Endothelial cell of umbilical vein (primary cell): ENCODE measurements at regions not wholly inside any gene's neighbourhood (a gene's known extent, or its start where the extent isn't known, plus 50 kb on each side); places are given as distances from the start of the nearest gene placed in this dataset.

Experiments used
- BruUV-seq: library from RNA; stranded (reverse); fragments of 400-500 nt; replicated peaks from 2 replicates; lab custom pipeline; 2021; lab: Mats Ljungman, UMichigan
- CTCF ChIA-PET: fragments of 300-600, 350-600 bp; sonication (Branson Sonifier 250); formaldehyde crosslinking; loops from one replicate; lab custom pipeline; 2021; ENCODE audit warnings: antibody characterized with exemption, inconsistent platforms; lab: Charles Lee
- POLR2A ChIA-PET: fragments of 300-600, 350-600 bp; sonication (Branson Sonifier 250); formaldehyde crosslinking; loops from one replicate; lab custom pipeline; 2021; ENCODE audit warnings: antibody characterized with exemption, inconsistent platforms; lab: Charles Lee
- DNase-seq: peaks from one replicate; pipeline ENCODE4 v3.0.0-alpha.2; 2011; ENCODE audit warnings: low read depth, low spot score
- FAIRE-seq: peaks from 2 replicates; lab custom pipeline; 2011; peaks lifted over from hg19 to GRCh38; lab: Jason Lieb, UNC
- H2AFZ ChIP-seq: 2 replicates; pipeline ENCODE4 v1.6.0; 2012; ENCODE audit warnings: low read depth, low read length, control low read depth, inconsistent platforms
- H3K27ac ChIP-seq: 2 replicates; pipeline ENCODE4 v1.5.1; 2011; ENCODE audit warnings: low read depth, mild to moderate bottlenecking, control low read depth, low read length, moderate library complexity; ENCODE audit not compliant: insufficient read depth
- H3K27me3 ChIP-seq, 2 experiments: 2 replicates each; pipeline versions ENCODE4 v1.6.0 to v1.6.1; 2011; ENCODE audit warnings: low read length in 2 of 2, mixed read lengths in 1 of 2; ENCODE audit not compliant: control insufficient read depth in 2 of 2, insufficient read depth in 2 of 2
- H3K36me3 ChIP-seq, 2 experiments: 2 replicates in 1 of 2; 3 replicates in 1 of 2; pipeline ENCODE4 v1.5.1; 2011; ENCODE audit warnings: low read length in 2 of 2, mild to moderate bottlenecking in 1 of 2, moderate library complexity in 1 of 2; ENCODE audit not compliant: control insufficient read depth in 2 of 2, insufficient read depth in 2 of 2; ENCODE audit errors: extremely low read depth in 1 of 2
- H3K4me1 ChIP-seq: 3 replicates; pipeline ENCODE4 v1.5.1; 2011; ENCODE audit warnings: mild to moderate bottlenecking, low read length; ENCODE audit not compliant: control insufficient read depth, insufficient read depth; ENCODE audit errors: extremely low read depth
- H3K4me2 ChIP-seq: 2 replicates; pipeline ENCODE4 v1.6.1; 2011; ENCODE audit warnings: low read length, control low read depth, mixed read lengths; ENCODE audit not compliant: insufficient read depth
- H3K4me3 ChIP-seq, 3 experiments: fragments of 200-600 bp in 1 of 3; sonication (generic), shearing (Covaris generic) in 1 of 3; replicated peaks in 1 of 3; 2 replicates each; pipeline ENCODE4 v1.5.1; 2011 to 2016; ENCODE audit warnings: control low read depth in 3 of 3, low read length in 3 of 3, mild to moderate bottlenecking in 2 of 3, inconsistent platforms in 1 of 3, low read depth in 1 of 3, moderate library complexity in 1 of 3; ENCODE audit not compliant: insufficient read depth in 1 of 3
- H3K79me2 ChIP-seq: 2 replicates; pipeline ENCODE4 v1.6.0; 2012; ENCODE audit warnings: low read length, inconsistent platforms; ENCODE audit not compliant: control insufficient read depth, insufficient read depth
- H3K9ac ChIP-seq: replicated peaks from 2 replicates; pipeline ENCODE3; 2011; ENCODE audit warnings: low read length, control low read depth; ENCODE audit not compliant: insufficient read depth; ENCODE audit errors: extremely low read depth
- H3K9me1 ChIP-seq: replicated peaks from 3 replicates; pipeline ENCODE4 v1.6.0; 2011; ENCODE audit warnings: mild to moderate bottlenecking, low read length; ENCODE audit not compliant: control insufficient read depth, insufficient read depth; ENCODE audit errors: extremely low read depth
- H3K9me3 ChIP-seq: replicated peaks from 2 replicates; pipeline ENCODE4 v1.5.1; 2012; ENCODE audit warnings: low read length, inconsistent platforms; ENCODE audit not compliant: control insufficient read depth, insufficient read depth
- H4K20me1 ChIP-seq: replicated peaks from 2 replicates; pipeline ENCODE3; 2011; ENCODE audit warnings: mild to moderate bottlenecking, low read length; ENCODE audit not compliant: control insufficient read depth, insufficient read depth; ENCODE audit errors: extremely low read depth
- EZH2 ChIP-seq: IDR thresholded peaks from 2 replicates; pipeline ENCODE4 v1.6.1; 2012; ENCODE audit warnings: borderline replicate concordance, low read depth, mild to moderate bottlenecking, moderate library complexity, low read length, inconsistent platforms; ENCODE audit not compliant: severe bottlenecking
- FOS ChIP-seq: IDR thresholded peaks from 2 replicates; pipeline ENCODE4 v1.6.1; 2011; ENCODE audit warnings: mild to moderate bottlenecking, low read length, moderate library complexity, borderline replicate concordance; ENCODE audit not compliant: insufficient read depth
- GATA2 ChIP-seq: IDR thresholded peaks from 2 replicates; pipeline ENCODE4 v1.7.0; 2011; ENCODE audit warnings: low read depth, mild to moderate bottlenecking, moderate library complexity, mixed read lengths, low read length; ENCODE audit not compliant: insufficient read length, insufficient read depth
- MYC ChIP-seq: IDR thresholded peaks from one replicate; pipeline ENCODE4 v1.6.1; 2011; ENCODE audit warnings: mild to moderate bottlenecking, low read depth, low read length
- POLR2A ChIP-seq: IDR thresholded peaks from 2 replicates; pipeline ENCODE4 v1.6.1; 2012; ENCODE audit warnings: low read depth, mild to moderate bottlenecking, control low read depth, low read length
- POLR2AphosphoS5 ChIP-seq: IDR thresholded peaks from 2 replicates; pipeline ENCODE4 v1.6.1; 2012; ENCODE audit warnings: low read depth, mild to moderate bottlenecking, control low read depth, low read length, moderate library complexity; ENCODE audit not compliant: insufficient read depth
- dilution Hi-C: fragments of 300-500 bp; cut with MboI; formaldehyde crosslinking; loops from one replicate; pipeline ENCODE4 v1.15.0; 2019; ENCODE audit warnings: low sequenced_read_pairs; ENCODE audit not compliant: extremely low pct_ligation_motif_present
- intact Hi-C: fragments of 100-400 bp; cut with micrococcal nuclease; formaldehyde crosslinking; loops from one replicate; pipeline ENCODE4 v1.10.0; 2022
- TF ChIP-seq, protein P1 (sequence below), 2 donors: IDR thresholded peaks; 1 replicate in 1 of 2; 2 replicates in 1 of 2; pipeline ENCODE4 v1.5.1; 2011; ENCODE audit warnings: low read length in 2 of 2, mild to moderate bottlenecking in 2 of 2, moderate library complexity in 2 of 2, control low read depth in 1 of 2, inconsistent platforms in 1 of 2, low read depth in 1 of 2; ENCODE audit not compliant: insufficient read depth in 1 of 2; ENCODE audit errors: extremely low read depth in 1 of 2

DNA sequence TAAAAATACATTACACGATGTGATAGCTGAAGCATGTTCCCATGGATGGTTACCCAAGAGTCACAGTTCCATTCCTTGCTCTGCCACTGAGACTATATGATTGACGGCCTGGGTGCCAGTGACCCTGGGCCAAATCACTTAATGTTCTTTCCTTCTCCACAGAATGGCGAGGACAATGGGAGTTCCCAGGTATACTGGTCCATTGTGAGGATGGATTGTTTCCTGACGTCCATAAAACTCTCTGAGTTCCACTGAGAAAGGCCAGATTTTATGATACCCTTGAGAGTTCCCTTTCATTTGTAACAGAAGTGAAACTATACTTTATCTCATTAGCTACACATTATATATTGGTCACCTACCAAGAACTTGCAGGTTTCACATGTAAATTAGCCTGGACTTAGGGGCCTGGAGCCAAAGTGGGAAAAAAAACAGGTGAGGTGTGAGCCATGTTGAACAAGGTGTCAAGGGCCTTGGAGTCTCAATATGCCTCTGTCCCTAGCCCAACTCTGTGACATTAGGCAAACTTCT is 502.2 kb upstream of the DAB1 start:
- H3K4me3 ChIP-seq = no peak overlapping the region
- intact Hi-C loops (no loop called here), dilution Hi-C loops (no loop called here)
- no peak overlapping the region for H3K4me2 ChIP-seq
- TF ChIP-seq POLR2A = no peak
- no peak for TF ChIP-seq POLR2AphosphoS5
- no peak for TF ChIP-seq EZH2
- H4K20me1 ChIP-seq = no peaks in the 10 kb centered on the region
- no peaks in the 10 kb centered on the region for H3K9me1 ChIP-seq
- no peaks in the 10 kb centered on the region for H3K36me3 ChIP-seq
- H3K27me3 ChIP-seq = no peaks in the 10 kb centered on the region
- ChIA-PET POLR2A (no interaction called here), CTCF (no interaction called here)
- no peak overlapping the region for H2AFZ ChIP-seq
- no peak for FAIRE-seq
- no peaks in the 10 kb centered on the region for H3K9me3 ChIP-seq
- DNase-seq = no peak
- no peak overlapping the region for H3K27ac ChIP-seq
- BruUV-seq = no TSS peak
- H3K9ac ChIP-seq = no peak overlapping the region
- no peaks in the 10 kb centered on the region for H3K4me1 ChIP-seq
- no peaks in the 10 kb centered on the region for H3K79me2 ChIP-seq

DNA sequence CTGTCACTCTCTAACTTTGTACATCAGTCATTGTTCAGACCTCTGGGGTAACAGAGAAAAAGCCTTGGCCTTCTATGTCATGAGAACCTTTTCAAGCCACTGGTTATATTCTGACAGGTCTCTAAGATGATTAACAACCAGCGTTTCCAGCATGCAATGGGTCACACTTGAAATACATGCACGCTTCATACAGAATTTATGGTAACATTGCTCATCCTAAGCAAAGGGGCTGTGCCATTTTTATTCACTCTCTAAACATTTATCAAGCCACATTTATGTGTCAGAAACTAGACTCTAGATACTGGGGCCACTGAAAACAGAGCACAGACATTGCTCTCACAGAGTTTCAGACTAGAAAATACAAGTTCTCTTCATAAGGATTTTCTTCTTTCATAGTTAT is 501.4 kb upstream of the DAB1 start:
- no peaks in the 10 kb centered on the region for H3K36me3 ChIP-seq
- no peak for FAIRE-seq
- H2AFZ ChIP-seq = no peak overlapping the region
- H3K27me3 ChIP-seq = no peaks in the 10 kb centered on the region
- no peaks in the 10 kb centered on the region for H3K4me1 ChIP-seq
- H3K27ac ChIP-seq = no peak overlapping the region
- H3K4me3 ChIP-seq = no peak overlapping the region
- H3K9me3 ChIP-seq = no peaks in the 10 kb centered on the region
- ChIA-PET POLR2A (no interaction called here), CTCF (no interaction called here)
- no peak overlapping the region for H3K4me2 ChIP-seq
- H3K79me2 ChIP-seq = no peaks in the 10 kb centered on the region
- no peaks in the 10 kb centered on the region for H3K9me1 ChIP-seq
- no peak for DNase-seq
- intact Hi-C loops = no loop called here
- TF ChIP-seq MYC = no peak
- TF ChIP-seq GATA2 = no peak
- TF ChIP-seq POLR2A = no peak
- no peak for TF ChIP-seq FOS
- TF ChIP-seq, protein P1, sequence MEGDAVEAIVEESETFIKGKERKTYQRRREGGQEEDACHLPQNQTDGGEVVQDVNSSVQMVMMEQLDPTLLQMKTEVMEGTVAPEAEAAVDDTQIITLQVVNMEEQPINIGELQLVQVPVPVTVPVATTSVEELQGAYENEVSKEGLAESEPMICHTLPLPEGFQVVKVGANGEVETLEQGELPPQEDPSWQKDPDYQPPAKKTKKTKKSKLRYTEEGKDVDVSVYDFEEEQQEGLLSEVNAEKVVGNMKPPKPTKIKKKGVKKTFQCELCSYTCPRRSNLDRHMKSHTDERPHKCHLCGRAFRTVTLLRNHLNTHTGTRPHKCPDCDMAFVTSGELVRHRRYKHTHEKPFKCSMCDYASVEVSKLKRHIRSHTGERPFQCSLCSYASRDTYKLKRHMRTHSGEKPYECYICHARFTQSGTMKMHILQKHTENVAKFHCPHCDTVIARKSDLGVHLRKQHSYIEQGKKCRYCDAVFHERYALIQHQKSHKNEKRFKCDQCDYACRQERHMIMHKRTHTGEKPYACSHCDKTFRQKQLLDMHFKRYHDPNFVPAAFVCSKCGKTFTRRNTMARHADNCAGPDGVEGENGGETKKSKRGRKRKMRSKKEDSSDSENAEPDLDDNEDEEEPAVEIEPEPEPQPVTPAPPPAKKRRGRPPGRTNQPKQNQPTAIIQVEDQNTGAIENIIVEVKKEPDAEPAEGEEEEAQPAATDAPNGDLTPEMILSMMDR (IDR thresholded peaks at IDR 0.05; ENCODE audit: extremely low read depth in 1 of 2, insufficient read depth in 1 of 2, low read depth in 1 of 2, low read length in 2 of 2) = no peak
- H3K9ac ChIP-seq = no peak overlapping the region
- no peaks in the 10 kb centered on the region for H4K20me1 ChIP-seq
- no TSS peak for BruUV-seq
- dilution Hi-C loops = no loop called here
